H1 (cell line): ENCODE measurements at regions not wholly inside any gene's neighbourhood (a gene's known extent, or its start where the extent isn't known, plus 50 kb on each side); places are given as distances from the start of the nearest gene placed in this dataset.

Experiments used
- CTCF ChIA-PET: fragments of 300-600 bp; sonication (Branson Sonifier 250); formaldehyde crosslinking; loops from one replicate; lab custom pipeline; 2021; ENCODE audit not compliant: partially characterized antibody; lab: Charles Lee
- POLR2A ChIA-PET: fragments of 300-600 bp; sonication (Branson Sonifier 250); formaldehyde crosslinking; loops from one replicate; lab custom pipeline; 2021; ENCODE audit warnings: inconsistent platforms; ENCODE audit not compliant: partially characterized antibody; lab: Charles Lee
- DNase-seq, 2 experiments: peaks; one replicate each; pipeline versions ENCODE4 v3.0.0 to v3.0.0-alpha.2; 2010 to 2022; ENCODE audit warnings: low spot score in 2 of 2, low read depth in 1 of 2, mixed read lengths in 1 of 2
- FAIRE-seq: peaks from 2 replicates; lab custom pipeline; 2011; peaks lifted over from hg19 to GRCh38; lab: Jason Lieb, UNC
- H2AFZ ChIP-seq: 2 replicates; pipeline ENCODE4 v1.8.1; 2012; ENCODE audit warnings: low read length, inconsistent platforms
- H2AK5ac ChIP-seq: 2 replicates; pipeline ENCODE4 v1.6.1; 2013; ENCODE audit warnings: low read depth, low read length
- H2BK120ac ChIP-seq: replicated peaks from 2 replicates; pipeline ENCODE3; 2013; ENCODE audit warnings: low read depth, low read length, inconsistent platforms
- H2BK12ac ChIP-seq: 2 replicates; pipeline ENCODE4 v1.6.1; 2013; ENCODE audit warnings: low read depth, low read length
- H2BK15ac ChIP-seq: 2 replicates; pipeline ENCODE4 v1.6.1; 2013; ENCODE audit warnings: low read length
- H2BK20ac ChIP-seq: 2 replicates; pipeline ENCODE4 v1.6.1; 2013; ENCODE audit warnings: low read length
- H2BK5ac ChIP-seq: 2 replicates; pipeline ENCODE4 v1.6.1; 2013; ENCODE audit warnings: low read depth, low read length
- H3K14ac ChIP-seq: 2 replicates; pipeline ENCODE4 v1.6.1; 2013; ENCODE audit warnings: inconsistent platforms; ENCODE audit not compliant: insufficient read length
- H3K18ac ChIP-seq: 2 replicates; pipeline ENCODE4 v1.6.1; 2013; ENCODE audit warnings: low read length; ENCODE audit errors: extremely low read depth
- H3K23ac ChIP-seq: 2 replicates; pipeline ENCODE4 v1.6.1; 2013; ENCODE audit warnings: inconsistent platforms; ENCODE audit not compliant: insufficient read length
- H3K23me2 ChIP-seq: 2 replicates; pipeline ENCODE4 v1.6.1; 2013; ENCODE audit warnings: low read depth, low read length
- H3K27ac ChIP-seq: 2 replicates; pipeline ENCODE4 v1.6.1; 2011; ENCODE audit warnings: low read depth, low read length, inconsistent platforms
- H3K27me3 ChIP-seq, 4 experiments: replicated peaks in 1 of 4; 1 replicate in 1 of 4; 2 replicates in 3 of 4; pipeline versions ENCODE4 v1.6.1 to v1.8.1; 2011 to 2013; ENCODE audit warnings: low read length in 3 of 4, mild to moderate bottlenecking in 3 of 4, inconsistent platforms in 2 of 4, mixed read lengths in 2 of 4, moderate library complexity in 1 of 4; ENCODE audit not compliant: control insufficient read depth in 3 of 4, insufficient read depth in 3 of 4; ENCODE audit errors: extremely low read depth in 1 of 4
- H3K36me3 ChIP-seq, 4 experiments: 2 replicates each; pipeline versions ENCODE4 v1.6.1 to v1.8.1; 2011 to 2013; ENCODE audit warnings: mild to moderate bottlenecking in 4 of 4, low read length in 3 of 4, moderate library complexity in 2 of 4, control low read depth in 1 of 4, inconsistent platforms in 1 of 4; ENCODE audit not compliant: insufficient read depth in 4 of 4, control insufficient read depth in 2 of 4
- H3K4ac ChIP-seq: replicated peaks from 2 replicates; pipeline ENCODE3; 2013; ENCODE audit warnings: low read length, low read depth, mixed read lengths, inconsistent platforms; ENCODE audit not compliant: insufficient read length
- H3K4me1 ChIP-seq, 4 experiments: replicated peaks in 1 of 4; 1 replicate in 1 of 4; 2 replicates in 3 of 4; pipeline versions ENCODE4 v1.6.1 to v1.8.1; 2011 to 2013; ENCODE audit warnings: low read length in 3 of 4, inconsistent platforms in 2 of 4, mixed read lengths in 1 of 4; ENCODE audit not compliant: insufficient read depth in 4 of 4, control insufficient read depth in 3 of 4
- H3K4me2 ChIP-seq, 2 experiments: 2 replicates each; pipeline versions ENCODE4 v1.6.1 to v1.8.1; 2011 to 2013; ENCODE audit warnings: low read depth in 2 of 2, low read length in 2 of 2, control low read depth in 1 of 2, inconsistent platforms in 1 of 2, mild to moderate bottlenecking in 1 of 2; ENCODE audit not compliant: insufficient read depth in 1 of 2
- H3K4me3 ChIP-seq, 4 experiments: fragments of 200-600, 300-600 bp in 1 of 4; sonication (generic), shearing (Covaris generic), sonication (Bioruptor Twin) in 1 of 4; 2 replicates each; pipeline versions ENCODE4 v1.5.1 to v1.8.1; 2011 to 2016; ENCODE audit warnings: low read length in 4 of 4, low read depth in 3 of 4, control low read depth in 2 of 4, inconsistent platforms in 2 of 4, mild to moderate bottlenecking in 2 of 4, mixed read lengths in 1 of 4, moderate library complexity in 1 of 4; ENCODE audit not compliant: insufficient read depth in 2 of 4; ENCODE audit errors: extremely low read depth in 1 of 4
- H3K56ac ChIP-seq: replicated peaks from 2 replicates; pipeline ENCODE3; 2013; ENCODE audit warnings: low read depth, mild to moderate bottlenecking, mixed read lengths, low read length, inconsistent platforms; ENCODE audit not compliant: insufficient read length
- H3K79me1 ChIP-seq: 2 replicates; pipeline ENCODE4 v1.6.1; 2013; ENCODE audit warnings: low read depth, low read length, control low read depth
- H3K79me2 ChIP-seq, 2 experiments: 2 replicates each; pipeline versions ENCODE4 v1.6.1 to v1.8.1; 2012 to 2013; ENCODE audit warnings: low read length in 2 of 2, mild to moderate bottlenecking in 2 of 2, inconsistent platforms in 1 of 2; ENCODE audit not compliant: insufficient read depth in 2 of 2, control insufficient read depth in 1 of 2
- H3K9ac ChIP-seq, 4 experiments: replicated peaks in 1 of 4; 1 replicate in 1 of 4; 2 replicates in 3 of 4; pipeline versions ENCODE4 v1.6.1 to v1.8.1; 2011 to 2013; ENCODE audit warnings: low read depth in 3 of 4, low read length in 3 of 4, control low read depth in 2 of 4, mild to moderate bottlenecking in 2 of 4, moderate library complexity in 2 of 4, inconsistent platforms in 1 of 4; ENCODE audit errors: extremely low read depth in 1 of 4
- H3K9me3 ChIP-seq, 2 experiments: 2 replicates each; pipeline versions ENCODE4 v1.6.1 to v1.8.1; 2012 to 2013; ENCODE audit warnings: mild to moderate bottlenecking in 2 of 2, moderate library complexity in 2 of 2, control low read depth in 1 of 2, inconsistent platforms in 1 of 2, low read depth in 1 of 2, low read length in 1 of 2, mixed read lengths in 1 of 2; ENCODE audit not compliant: insufficient read depth in 2 of 2
- H4K20me1 ChIP-seq, 2 experiments: replicated peaks in 1 of 2; 2 replicates each; pipeline versions ENCODE3 to v1.8.1; 2011 to 2013; ENCODE audit warnings: inconsistent platforms in 2 of 2, low read length in 2 of 2, mild to moderate bottlenecking in 1 of 2; ENCODE audit not compliant: insufficient read depth in 2 of 2, control insufficient read depth in 1 of 2
- H4K5ac ChIP-seq: 2 replicates; pipeline ENCODE4 v1.6.1; 2013; ENCODE audit warnings: low read length, low read depth, mixed read lengths, inconsistent platforms; ENCODE audit not compliant: insufficient read length
- H4K8ac ChIP-seq: 2 replicates; pipeline ENCODE4 v1.8.0; 2013; ENCODE audit warnings: mild to moderate bottlenecking, moderate library complexity, low read length, inconsistent platforms; ENCODE audit not compliant: insufficient read depth; ENCODE audit errors: extremely low read depth
- H4K91ac ChIP-seq: replicated peaks from 2 replicates; pipeline ENCODE3; 2013; ENCODE audit warnings: low read length, mixed read lengths, inconsistent platforms; ENCODE audit not compliant: insufficient read length
- ATF2 ChIP-seq: IDR thresholded peaks from 2 replicates; pipeline ENCODE4 v1.6.1; 2012; ENCODE audit warnings: low read length, inconsistent platforms
- BACH1 ChIP-seq: IDR thresholded peaks from 2 replicates; pipeline ENCODE4 v1.6.1; 2012; ENCODE audit warnings: low read length, improper control_type of control experiment
- CTCF ChIP-seq, 3 experiments: IDR thresholded peaks; 1 replicate in 2 of 3; 2 replicates in 1 of 3; pipeline versions ENCODE4 v1.5.1 to v1.6.1; 2011; ENCODE audit warnings: low read length in 3 of 3, mild to moderate bottlenecking in 3 of 3, inconsistent platforms in 2 of 3, low read depth in 1 of 3, moderate library complexity in 1 of 3; ENCODE audit not compliant: insufficient read depth in 1 of 3; ENCODE audit errors: control extremely low read depth in 1 of 3
- SIRT6 ChIP-seq: IDR thresholded peaks from one replicate; pipeline ENCODE4 v1.7.1; 2012; ENCODE audit warnings: low read length, inconsistent platforms
- WGBS, 2 experiments: shearing (Covaris generic) in 1 of 2; methylation state at CpG; one replicate each; pipeline versions ENCODE4 v1.1.6 to v1.1.7; 2013 to 2015; ENCODE audit warnings: low lambda C conversion rate in 2 of 2, mixed read lengths in 2 of 2, inconsistent platforms in 1 of 2, low coverage in 1 of 2, missing lambda C conversion rate in 1 of 2; ENCODE audit not compliant: insufficient replicate concordance in 2 of 2, insufficient coverage in 1 of 2, insufficient read length in 1 of 2; ENCODE audit errors: extremely low coverage in 1 of 2, missing lambda C conversion rate in 1 of 2; 5-methylcytosine and 5-hydroxymethylcytosine counted together

GRCh38 chr2:172674034-172674967, 61.3 kb upstream of the RAPGEF4 start:
- no peak overlapping the region for H3K4me3 ChIP-seq
- H2AFZ ChIP-seq = peak overlapping the region; percentile 98
- peaks cover 0 to 4% (median 2%) of the 10 kb centered on the region in 4 experiments; a peak in 2 of 7 replicates for H3K27me3 ChIP-seq
- H3K4ac ChIP-seq = no peak overlapping the region
- peak overlapping the region; percentile 70 for H4K5ac ChIP-seq
- H3K36me3 ChIP-seq = no peaks in the 10 kb centered on the region
- H3K56ac ChIP-seq = no peak overlapping the region
- no peak overlapping the region for H2BK5ac ChIP-seq
- 53% methylated on average over 39 of the region's 39 CpGs; no CpG with 5 or more reads in 1 of the 2 experiments for WGBS, 2 experiments
- H4K20me1 ChIP-seq = no peaks in the 10 kb centered on the region
- no peak overlapping the region for H4K91ac ChIP-seq
- H2AK5ac ChIP-seq = no peak overlapping the region
- no peaks in the 10 kb centered on the region for H3K9me3 ChIP-seq
- H3K9ac ChIP-seq = no peak overlapping the region
- CTCF ChIA-PET = interaction anchor here (0.6 to 3.8 kb wide), 54 partner anchors 8 to 1075 kb away, joined by 3 to 41 read pairs (median 4); no protein-coding TSS in a partner anchor
- no peak overlapping the region for H2BK120ac ChIP-seq
- no peak overlapping the region for H2BK20ac ChIP-seq
- H3K14ac ChIP-seq = no peak overlapping the region
- DNase-seq = peak; percentile 47 to 89
- no peaks in the 10 kb centered on the region for H3K79me2 ChIP-seq
- no peak overlapping the region for H3K27ac ChIP-seq
- H3K23ac ChIP-seq = no peak overlapping the region
- H3K4me1 ChIP-seq = peaks cover 0 to 4% (median 0%) of the 10 kb centered on the region in 4 experiments; a peak in 1 of 7 replicates
- no peak overlapping the region for H2BK12ac ChIP-seq
- peak overlapping the region in 1 of 2 experiments; percentile 17; a peak in 1 of 4 replicates for H3K4me2 ChIP-seq
- H3K79me1 ChIP-seq = no peaks in the 10 kb centered on the region
- peak; percentile 78 for FAIRE-seq
- POLR2A ChIA-PET = interaction anchor here (0.8 to 1.7 kb wide), 3 partner anchors 11 to 119 kb away, joined by 3 to 4 read pairs (median 3); no protein-coding TSS in a partner anchor
- H4K8ac ChIP-seq = no peak overlapping the region
- no peak overlapping the region for H3K18ac ChIP-seq
- H3K23me2 ChIP-seq = no peaks in the 10 kb centered on the region
- H2BK15ac ChIP-seq = no peak overlapping the region
- no peak for TF ChIP-seq BACH1
- no peak for TF ChIP-seq ATF2
- TF ChIP-seq CTCF (IDR thresholded peaks at IDR 0.05; ENCODE audit: control extremely low read depth in 1 of 3, insufficient read depth in 1 of 3, low read depth in 1 of 3, low read length in 3 of 3) = peak; percentile 78 to 95 (median 81)
- TF ChIP-seq SIRT6 = no peak
